Common myeloid progenitor, CD34-positive (primary cell): ENCODE measurements at regions not wholly inside any gene's neighbourhood (a gene's known extent, or its start where the extent isn't known, plus 50 kb on each side); places are given as distances from the start of the nearest gene placed in this dataset.

Experiments
- CTCF ChIA-PET: fragments of 350-600 bp; sonication (Branson Sonifier 250); formaldehyde crosslinking; loops from one replicate; lab custom pipeline; 2021; ENCODE audit warnings: antibody characterized with exemption; lab: Charles Lee
- POLR2A ChIA-PET: fragments of 350-600 bp; sonication (Branson Sonifier 250); formaldehyde crosslinking; loops from one replicate; lab custom pipeline; 2021; ENCODE audit warnings: antibody characterized with exemption; lab: Charles Lee
- DNase-seq, 3 donors: peaks; one replicate each; pipeline versions ENCODE4 v3.0.0 to v3.0.0-alpha.2; 2013
- H3K27ac ChIP-seq, 2 experiments: 1 replicate in 1 of 2; 2 replicates in 1 of 2; pipeline ENCODE4 v1.7.0; 2013; ENCODE audit warnings: inconsistent platforms in 2 of 2, low read length in 2 of 2, mild to moderate bottlenecking in 2 of 2, low read depth in 1 of 2, moderate library complexity in 1 of 2; ENCODE audit not compliant: severe bottlenecking in 2 of 2, insufficient read depth in 1 of 2, poor library complexity in 1 of 2
- H3K27me3 ChIP-seq, 5 experiments: replicated peaks in 2 of 5; 1 replicate in 3 of 5; 2 replicates in 2 of 5; pipeline versions ENCODE4 v1.6.1 to v1.7.0; 2013; ENCODE audit warnings: low read length in 4 of 5, mild to moderate bottlenecking in 2 of 5, moderate library complexity in 2 of 5, inconsistent platforms in 1 of 5; ENCODE audit not compliant: insufficient read depth in 5 of 5, control insufficient read depth in 4 of 5
- H3K36me3 ChIP-seq, 4 experiments: 1 replicate in 2 of 4; 2 replicates in 2 of 4; pipeline versions ENCODE4 v1.6.1 to v1.7.0; 2013; ENCODE audit warnings: low read length in 3 of 4, control low read depth in 1 of 4, mild to moderate bottlenecking in 1 of 4; ENCODE audit not compliant: control insufficient read depth in 4 of 4, insufficient read depth in 4 of 4
- H3K4me1 ChIP-seq, 4 experiments: 1 replicate in 3 of 4; 2 replicates in 1 of 4; pipeline versions ENCODE4 v1.6.1 to v1.7.1; 2013; ENCODE audit warnings: low read length in 3 of 4, mild to moderate bottlenecking in 3 of 4, control low read depth in 1 of 4, inconsistent platforms in 1 of 4, moderate library complexity in 1 of 4; ENCODE audit not compliant: control insufficient read depth in 4 of 4, insufficient read depth in 4 of 4; ENCODE audit errors: control extremely low read depth in 1 of 4
- H3K4me3 ChIP-seq, 7 experiments: 1 replicate in 4 of 7; 2 replicates in 3 of 7; pipeline versions ENCODE4 v1.5.1 to v1.7.0; 2013; ENCODE audit warnings: mild to moderate bottlenecking in 7 of 7, low read length in 6 of 7, moderate library complexity in 6 of 7, inconsistent platforms in 2 of 7, low read depth in 2 of 7, control low read depth in 1 of 7; ENCODE audit not compliant: insufficient read depth in 4 of 7, control insufficient read depth in 1 of 7; ENCODE audit errors: extremely low read depth in 1 of 7
- H3K9me3 ChIP-seq, 5 experiments: 1 replicate in 4 of 5; 2 replicates in 1 of 5; pipeline versions ENCODE4 v1.6.1 to v1.7.1; 2013; ENCODE audit warnings: low read length in 4 of 5, mild to moderate bottlenecking in 2 of 5, inconsistent platforms in 1 of 5, low read depth in 1 of 5, moderate library complexity in 1 of 5; ENCODE audit not compliant: control insufficient read depth in 4 of 5, insufficient read depth in 2 of 5; ENCODE audit errors: control extremely low read depth in 1 of 5
- WGBS: methylation state at CpG from one replicate; pipeline ENCODE4 v1.1.5; 2013; ENCODE audit not compliant: insufficient coverage; 5-methylcytosine and 5-hydroxymethylcytosine counted together

- no peak overlapping the region for H3K27ac ChIP-seq
- H3K27me3 ChIP-seq = no peaks in the 10 kb centered on the region
- H3K4me3 ChIP-seq = no peak overlapping the region
- H3K36me3 ChIP-seq = no peaks in the 10 kb centered on the region
- ChIA-PET POLR2A (no interaction called here), CTCF (no interaction called here)
- H3K4me1 ChIP-seq = no peaks in the 10 kb centered on the region
- no peak for DNase-seq
- H3K9me3 ChIP-seq = no peaks in the 10 kb centered on the region
These were observed 695.3 kb upstream of the REG3G start for GRCh38 chr2:78330193-78330592.

- ChIA-PET CTCF (no interaction called here), POLR2A (interaction anchor here (0.6 kb wide), 1 partner anchor 604 kb away, joined by 3 read pairs; no protein-coding TSS in a partner anchor)
- H3K4me3 ChIP-seq = no peak overlapping the region
- no peak overlapping the region for H3K27ac ChIP-seq
- peak in 2 of 3 donors; percentile 9 to 10 for DNase-seq
- H3K9me3 ChIP-seq = no peaks in the 10 kb centered on the region
- H3K27me3 ChIP-seq = no peaks in the 10 kb centered on the region
- no peaks in the 10 kb centered on the region for H3K36me3 ChIP-seq
- H3K4me1 ChIP-seq = no peaks in the 10 kb centered on the region
- WGBS = no CpG with 5 or more reads among the region's 3 CpGs
These were observed 674.3 kb upstream of the REG3G start for GRCh38 chr2:78351208-78351607.

GRCh38 chr2:78353168-78353567, 672.3 kb upstream of the REG3G start:
- no peaks in the 10 kb centered on the region for H3K4me1 ChIP-seq
- ChIA-PET POLR2A (no interaction called here), CTCF (interaction anchor here (0.6 kb wide), 1 partner anchor 470 kb away, joined by 3 read pairs; no protein-coding TSS in a partner anchor)
- no peaks in the 10 kb centered on the region for H3K27me3 ChIP-seq
- no CpG with 5 or more reads among the region's 1 CpG for WGBS
- no peaks in the 10 kb centered on the region for H3K36me3 ChIP-seq
- no peak overlapping the region for H3K4me3 ChIP-seq
- no peak for DNase-seq
- H3K9me3 ChIP-seq = no peaks in the 10 kb centered on the region
- no peak overlapping the region for H3K27ac ChIP-seq

GRCh38 chr2:78355967-78356366, 669.5 kb upstream of the REG3G start:
- Histone ChIP-seq H3K27me3 (no peaks in the 10 kb centered on the region), H3K4me1 (no peaks in the 10 kb centered on the region), H3K36me3 (no peaks in the 10 kb centered on the region), H3K9me3 (no peaks in the 10 kb centered on the region), H3K4me3 (no peak overlapping the region), H3K27ac (no peak overlapping the region)
- DNase-seq = no peak
- no CpG with 5 or more reads among the region's 2 CpGs for WGBS
- CTCF ChIA-PET = interaction anchor here (0.6 kb wide), 1 partner anchor 260 kb away, joined by 4 read pairs; no protein-coding TSS in a partner anchor
- POLR2A ChIA-PET = interaction anchor here (0.6 kb wide), 1 partner anchor 865 kb away, joined by 8 read pairs; no protein-coding TSS in a partner anchor

GRCh38 chr2:78383576-78383975, 641.9 kb upstream of the REG3G start:
- H3K36me3 ChIP-seq = no peaks in the 10 kb centered on the region
- no peak for DNase-seq
- H3K27ac ChIP-seq = no peak overlapping the region
- no peaks in the 10 kb centered on the region for H3K9me3 ChIP-seq
- H3K27me3 ChIP-seq = no peaks in the 10 kb centered on the region
- WGBS = no CpG with 5 or more reads among the region's 2 CpGs
- H3K4me1 ChIP-seq = no peaks in the 10 kb centered on the region
- ChIA-PET CTCF (no interaction called here), POLR2A (no interaction called here)
- H3K4me3 ChIP-seq = no peak overlapping the region

DNA sequence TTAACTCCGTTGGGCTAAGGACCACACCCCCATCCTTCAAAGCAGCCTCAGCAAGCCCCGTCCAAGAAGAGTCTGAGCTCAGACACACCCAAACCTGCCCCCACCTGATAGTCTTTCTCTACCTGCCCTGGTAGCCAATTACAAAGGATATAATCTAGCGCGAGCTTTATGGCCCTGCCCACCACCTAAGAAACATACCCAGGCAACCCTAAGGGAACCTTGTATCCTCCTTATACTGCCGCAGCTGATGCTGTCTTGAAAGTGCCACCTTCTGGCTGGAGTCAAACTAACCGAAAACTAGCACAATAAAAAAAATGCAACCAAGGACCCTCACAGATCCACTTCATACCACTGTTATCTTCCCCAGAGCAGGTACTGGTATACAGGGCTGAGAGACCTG, 628.3 kb upstream of the REG3G start:
- POLR2A ChIA-PET = no interaction called here

GRCh38 chr2:78407960-78408794, 617.3 kb upstream of the REG3G start:
- Histone ChIP-seq H3K4me1 (no peaks in the 10 kb centered on the region), H3K27ac (no peak overlapping the region), H3K4me3 (no peak overlapping the region), H3K36me3 (no peaks in the 10 kb centered on the region), H3K9me3 (no peaks in the 10 kb centered on the region), H3K27me3 (no peaks in the 10 kb centered on the region)
- ChIA-PET CTCF (no interaction called here), POLR2A (no interaction called here)
- DNase-seq = no peak
- WGBS = 85% methylated on average over 6 of the region's 7 CpGs

More for the DNA sequence above, 628.3 kb upstream of the REG3G start:
- no peak for DNase-seq
- peaks cover 0 to 3% (median 0%) of the 10 kb centered on the region in 5 experiments for H3K9me3 ChIP-seq
- H3K27ac ChIP-seq = no peak overlapping the region
- no peaks in the 10 kb centered on the region for H3K27me3 ChIP-seq
- CTCF ChIA-PET = no interaction called here
- no peaks in the 10 kb centered on the region for H3K4me1 ChIP-seq
- no peaks in the 10 kb centered on the region for H3K36me3 ChIP-seq
- WGBS = 100% methylated on average over 5 of the region's 6 CpGs
- no peak overlapping the region for H3K4me3 ChIP-seq
